ENCODE measurements at regions not wholly inside any gene's neighbourhood (a gene's known extent, or its start where the extent isn't known, plus 50 kb on each side); places are given as distances from the start of the nearest gene placed in this dataset.

DNA sequence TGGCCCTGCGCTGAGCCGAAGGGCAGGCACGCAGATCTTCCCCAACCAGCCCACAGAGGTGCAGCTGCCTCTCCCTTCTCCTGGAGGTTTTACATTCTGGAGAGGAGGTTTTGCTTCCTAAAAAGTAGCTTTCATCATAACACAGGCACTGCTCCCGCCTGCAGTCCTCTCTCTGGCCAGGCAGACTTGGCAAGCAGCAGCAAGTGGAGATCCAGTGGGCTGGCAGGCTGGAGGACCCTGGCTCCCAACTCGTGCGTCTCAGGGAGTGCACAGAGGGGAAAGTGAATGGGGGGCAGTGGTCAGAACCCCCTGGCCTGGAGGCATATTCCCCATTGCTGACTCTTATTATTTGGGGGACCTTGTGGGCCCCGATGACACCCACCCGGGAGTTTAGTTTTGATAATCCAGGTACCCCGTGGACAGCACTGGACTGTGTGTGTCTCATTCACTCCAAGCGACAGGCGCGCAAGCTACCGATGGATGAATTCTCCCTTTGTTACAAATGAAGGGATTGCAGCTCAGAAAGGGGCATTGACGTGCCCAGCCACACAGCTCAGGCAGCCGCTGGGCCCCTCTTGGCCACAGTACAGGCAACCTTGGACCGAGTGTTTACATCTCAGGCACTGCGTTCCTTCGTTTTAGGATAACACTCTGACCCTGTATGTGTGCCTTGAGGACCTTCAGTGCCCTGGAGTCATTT is 1223.9 kb downstream of the BRD1 start:
- no peak for DNase-seq

DNA sequence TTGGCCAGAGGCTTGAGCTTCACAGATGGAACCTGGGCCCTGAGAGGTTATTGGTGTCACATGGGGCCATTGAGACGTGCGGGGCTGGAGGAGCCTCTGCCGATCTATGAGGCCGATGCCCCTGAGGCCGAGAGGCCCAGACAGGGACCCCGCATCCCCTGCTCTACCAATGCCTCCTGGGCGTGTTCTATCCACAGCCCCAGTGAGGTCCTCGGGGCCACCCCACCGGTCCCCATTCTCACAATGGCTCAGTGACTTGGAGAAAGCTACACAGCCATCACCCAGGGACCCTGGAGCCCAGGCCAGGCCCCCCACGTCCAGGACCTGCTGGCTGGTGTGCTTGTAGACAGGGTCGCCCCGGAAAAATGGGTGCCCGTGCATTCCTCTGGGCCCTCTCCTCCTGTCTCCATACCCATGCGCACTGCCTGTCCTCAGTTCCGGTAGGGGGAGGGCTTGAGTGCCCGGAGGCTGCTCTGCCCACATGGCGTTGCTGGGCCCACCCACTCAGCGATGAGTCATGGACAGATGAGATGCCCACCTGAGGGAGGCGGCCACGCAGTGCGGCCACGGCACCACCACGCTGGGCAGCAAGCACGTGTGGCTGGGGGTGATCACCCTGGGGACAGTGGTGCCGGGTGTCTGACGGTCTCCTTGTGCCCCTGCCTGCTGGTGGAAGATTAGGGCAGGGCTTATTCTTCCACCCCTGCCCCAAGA is 1224.7 kb downstream of the BRD1 start:
- DNase-seq = no peak

DNA sequence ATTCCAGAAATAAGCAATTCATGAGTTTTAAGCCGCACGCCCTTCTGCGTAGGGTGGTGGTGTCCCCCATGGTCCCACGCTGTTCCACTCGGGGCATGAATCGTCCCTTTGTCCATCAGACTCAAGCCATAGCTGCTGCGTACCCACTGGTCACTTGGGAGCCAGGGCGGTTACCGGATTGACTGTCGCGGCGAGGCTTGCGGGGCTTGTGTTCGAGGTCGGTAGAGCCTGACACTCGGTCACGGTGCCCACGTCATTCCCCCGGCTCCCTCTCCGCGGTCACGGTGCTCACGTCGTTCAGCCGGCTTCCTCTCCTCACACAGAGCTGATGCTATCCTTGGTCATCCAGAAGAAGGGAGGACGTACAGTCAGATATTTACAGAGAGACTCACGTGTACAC is 1227.0 kb downstream of the BRD1 start:
- DNase-seq = no peak

DNA sequence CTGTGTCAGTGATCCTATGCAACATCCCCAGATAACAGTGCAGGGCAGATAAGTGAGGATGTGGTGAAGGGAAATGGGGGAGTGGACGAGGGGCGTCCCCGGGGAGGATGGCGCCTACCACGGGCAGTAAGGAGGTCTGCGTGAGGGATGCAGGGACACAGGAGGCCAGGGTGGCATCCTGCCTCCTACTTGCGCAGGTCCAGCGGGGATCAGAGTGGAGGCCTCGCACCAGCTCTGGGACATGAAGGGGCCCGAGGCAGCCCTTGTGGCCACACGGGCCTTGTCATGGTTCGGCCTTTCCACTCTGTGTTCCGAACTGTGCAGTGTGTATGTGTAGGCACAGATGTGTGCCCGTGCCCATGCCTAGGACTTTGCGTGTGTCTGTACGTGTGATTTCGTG is 1227.5 kb downstream of the BRD1 start:
- DNase-seq = no peak

DNA sequence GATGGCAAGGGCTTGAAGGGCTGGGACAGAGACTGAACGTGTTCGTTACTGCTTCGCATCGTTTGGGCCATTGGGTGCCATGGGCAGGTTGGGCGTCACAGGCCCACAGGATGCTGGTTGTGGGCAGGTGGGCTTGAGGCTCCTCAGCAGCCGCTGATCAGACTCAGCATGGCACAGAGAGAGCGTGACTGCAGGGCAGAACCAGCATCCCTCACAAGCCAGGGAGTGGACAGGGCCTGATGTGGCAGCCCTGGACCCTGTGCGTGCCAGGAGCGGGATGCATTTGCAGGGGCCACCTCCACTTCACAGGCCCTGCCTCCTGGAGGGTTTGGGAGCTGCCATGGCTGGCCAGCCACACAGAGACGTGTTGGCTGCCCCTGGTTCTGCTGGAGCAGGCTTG is 1228.3 kb downstream of the BRD1 start:
- no peak for DNase-seq

DNA sequence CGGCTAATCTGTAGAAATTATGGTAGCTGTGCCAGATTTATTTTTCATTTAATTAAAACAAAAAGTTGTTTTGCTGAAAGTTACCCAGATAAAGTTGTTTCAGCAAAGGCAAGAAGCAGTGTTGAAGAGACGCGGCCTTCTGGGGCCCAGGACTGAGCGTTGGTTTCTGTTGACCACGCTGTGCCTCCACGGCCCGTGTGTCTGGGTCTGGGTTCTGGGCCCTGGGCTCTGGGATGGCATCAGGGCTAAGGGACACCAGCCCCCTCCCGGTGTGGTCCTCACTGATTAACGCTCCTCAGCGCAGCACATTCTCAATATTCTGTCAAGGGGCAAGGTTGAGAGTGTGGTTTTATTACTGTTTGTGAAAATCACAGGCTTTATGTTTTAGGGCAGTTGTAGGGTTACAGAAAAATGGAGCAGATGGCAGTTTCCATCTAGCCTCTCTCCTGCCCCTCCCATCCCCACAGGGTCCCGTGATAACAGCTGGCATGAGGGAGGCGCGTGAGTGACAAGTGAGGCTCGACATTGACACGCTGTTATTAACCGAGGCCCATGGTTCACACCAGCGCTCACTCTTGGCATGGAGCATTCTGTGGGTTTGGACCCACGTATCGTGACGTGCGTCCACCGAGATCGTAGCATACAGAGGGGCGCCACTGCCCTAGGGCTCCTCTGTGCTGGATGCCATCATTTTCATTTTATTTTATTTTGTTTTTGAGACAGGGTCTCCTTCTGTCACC is 1231.4 kb downstream of the BRD1 start:
- DNase-seq = no peak

DNA sequence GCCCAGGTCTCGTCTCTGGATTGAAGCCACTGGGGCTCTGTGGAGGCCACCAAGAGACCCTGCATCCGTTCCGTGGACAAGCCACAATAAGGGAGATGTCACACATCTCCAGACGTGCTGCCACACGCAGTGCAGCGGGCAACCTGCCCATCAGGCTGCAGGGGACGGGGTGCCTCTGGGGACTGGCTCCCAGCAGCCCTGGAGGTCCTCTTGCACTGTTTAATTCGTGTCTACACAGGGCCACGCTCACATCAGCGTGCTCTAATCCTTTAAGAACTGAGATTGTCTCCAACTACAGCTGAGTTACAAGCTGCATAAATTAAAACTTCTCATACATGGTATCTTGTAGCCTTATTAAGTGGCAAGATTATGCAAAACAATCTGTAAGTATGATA is 1232.2 kb downstream of the BRD1 start:
- no peak for DNase-seq

DNA sequence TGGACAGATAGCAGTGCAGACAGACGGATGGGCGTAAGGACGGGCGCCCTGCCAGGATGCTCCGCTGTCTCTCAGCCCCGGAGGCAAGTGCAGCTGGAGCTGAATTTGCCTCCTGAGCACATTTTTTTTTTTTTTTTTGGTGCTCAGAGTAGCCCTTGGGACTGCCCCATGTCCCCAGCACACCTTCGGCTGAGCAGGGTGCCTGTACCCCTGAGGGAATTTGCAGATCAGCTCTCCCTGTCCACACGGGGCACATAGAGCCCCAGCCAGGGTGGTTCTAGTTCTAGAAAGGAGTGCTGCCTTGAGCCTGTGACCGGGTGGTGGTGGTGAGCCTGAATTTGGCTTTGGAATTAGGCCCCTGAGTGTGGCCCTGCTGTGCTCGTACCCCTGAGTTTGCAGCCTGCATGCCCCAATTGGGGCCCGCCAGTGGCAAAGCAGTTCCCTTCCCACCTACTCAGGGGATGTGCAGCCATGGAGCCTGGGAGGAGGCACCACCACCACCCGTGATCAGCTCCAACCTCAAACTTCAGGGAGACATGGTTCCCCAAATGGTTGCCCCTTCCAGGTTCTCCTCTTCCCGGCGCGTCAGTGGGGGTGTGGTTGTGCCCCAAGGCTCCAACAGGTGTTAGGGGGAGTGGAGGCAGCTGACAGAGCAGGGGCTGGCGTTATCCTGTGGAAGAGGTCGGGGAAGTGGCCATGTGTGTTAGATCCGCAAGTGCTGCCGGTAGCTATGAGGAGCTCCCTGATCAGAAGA is 1232.7 kb downstream of the BRD1 start:
- DNase-seq = no peak

DNA sequence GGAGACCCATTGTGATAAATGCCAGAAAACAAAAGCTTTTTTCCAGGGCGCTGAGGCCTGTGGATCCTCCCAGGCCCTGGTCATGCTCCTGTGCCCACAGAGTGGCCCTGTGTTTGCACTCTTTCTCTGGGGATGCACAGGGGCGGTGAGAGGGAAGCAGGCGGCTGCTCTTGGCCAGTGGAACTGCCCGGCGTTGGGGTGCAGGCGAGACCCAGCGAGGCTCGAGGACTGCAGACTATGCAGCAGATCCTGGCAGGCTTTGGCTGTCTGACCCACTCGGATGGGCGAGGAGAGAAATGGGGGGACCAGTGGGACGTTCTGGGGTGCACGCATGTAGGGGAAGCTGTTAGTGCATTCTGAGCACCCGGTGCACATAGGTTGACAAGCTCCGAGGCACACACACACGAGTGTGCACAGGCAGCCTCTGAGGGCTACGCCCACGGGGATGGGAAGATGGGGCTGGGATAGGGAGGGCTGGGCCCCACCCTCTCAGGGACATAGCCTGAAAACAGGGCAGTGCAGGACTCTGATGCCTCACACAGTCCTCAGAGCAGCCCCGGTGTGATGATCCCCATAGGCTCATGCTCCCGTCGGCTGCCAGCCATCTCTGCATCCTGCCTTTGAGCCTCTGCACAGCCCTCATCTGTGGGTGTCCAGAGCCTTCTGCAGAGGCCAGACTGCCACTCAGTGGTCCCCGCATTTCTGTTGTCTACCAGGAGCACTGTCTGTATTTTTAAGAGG is 1233.5 kb downstream of the BRD1 start:
- DNase-seq = no peak

DNA sequence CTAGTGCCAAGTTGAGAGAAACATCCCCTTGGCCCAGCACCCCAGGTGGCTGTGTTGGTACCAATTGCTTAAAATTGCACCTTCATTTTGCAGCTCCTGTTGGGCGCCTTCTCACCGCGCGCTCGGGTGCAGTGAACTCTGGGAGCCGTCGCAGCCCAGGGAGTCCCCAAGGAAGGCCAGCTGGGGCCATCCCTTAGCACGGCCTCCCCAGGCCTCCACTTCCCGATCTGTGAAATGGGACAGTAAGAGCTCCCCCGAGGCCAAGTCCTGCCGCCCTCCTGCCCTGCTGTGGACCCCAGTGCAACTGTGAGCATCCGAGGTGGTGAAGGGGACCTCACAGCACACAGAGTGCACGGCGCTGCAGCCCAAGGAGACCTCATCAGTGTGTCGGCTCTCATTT is 1234.1 kb downstream of the BRD1 start:
- no peak for DNase-seq

DNA sequence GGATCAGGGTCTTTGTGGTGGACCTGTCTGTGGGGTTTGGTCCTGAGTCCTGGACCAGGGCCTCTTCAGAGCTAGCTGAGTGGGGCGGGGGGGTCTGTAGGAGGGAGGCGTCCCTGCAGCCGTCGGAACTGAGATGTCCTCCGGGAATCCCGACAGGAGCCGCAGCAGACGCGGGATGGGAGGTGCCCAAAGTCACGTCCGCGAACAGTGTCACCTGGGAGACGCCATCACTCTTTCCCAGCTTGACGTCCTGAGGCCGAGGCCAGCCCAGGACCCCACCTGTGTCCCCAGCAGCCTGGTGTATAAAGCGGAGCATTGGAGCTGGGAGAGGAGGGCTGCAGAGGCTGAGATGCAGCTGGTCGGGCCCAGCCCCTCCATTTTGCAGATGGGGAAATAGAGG is 1234.7 kb downstream of the BRD1 start:
- no peak for DNase-seq

DNA sequence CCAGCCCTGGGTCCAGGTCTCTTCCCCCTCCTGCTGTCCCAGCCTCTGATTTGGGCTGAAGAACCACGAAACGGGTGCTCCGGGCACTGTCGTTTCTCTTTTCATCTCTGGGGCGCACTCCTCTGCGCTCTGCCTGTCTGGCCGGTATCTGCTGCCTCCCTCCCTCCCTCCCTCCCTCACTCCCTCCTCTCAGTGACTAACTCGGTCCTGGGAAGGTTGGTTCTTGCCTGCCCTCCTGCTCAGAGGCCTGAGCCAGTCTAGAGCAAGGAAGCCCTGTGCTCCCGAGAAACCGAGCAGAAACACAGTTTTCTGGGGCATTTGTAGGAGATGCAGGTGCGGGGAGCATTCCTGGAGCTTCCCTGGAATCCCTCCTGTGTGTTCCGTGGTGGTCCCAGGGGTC is 1235.2 kb downstream of the BRD1 start:
- DNase-seq = no peak

DNA sequence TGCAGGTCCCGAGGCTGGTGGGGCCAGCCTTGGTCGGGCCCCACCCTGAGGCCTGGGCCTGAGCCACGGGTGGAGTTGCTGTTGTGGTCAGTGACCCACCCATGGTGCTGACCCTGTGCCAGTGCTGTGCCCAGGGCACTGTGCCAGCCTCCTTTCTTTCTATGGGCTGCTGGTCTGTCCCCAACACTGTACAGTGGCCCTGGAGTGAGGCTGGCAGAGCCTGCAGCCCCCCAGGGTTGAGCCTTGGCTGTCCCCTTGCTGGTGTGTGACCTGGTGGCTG is 1235.7 kb downstream of the BRD1 start:
- no peak for DNase-seq

DNA sequence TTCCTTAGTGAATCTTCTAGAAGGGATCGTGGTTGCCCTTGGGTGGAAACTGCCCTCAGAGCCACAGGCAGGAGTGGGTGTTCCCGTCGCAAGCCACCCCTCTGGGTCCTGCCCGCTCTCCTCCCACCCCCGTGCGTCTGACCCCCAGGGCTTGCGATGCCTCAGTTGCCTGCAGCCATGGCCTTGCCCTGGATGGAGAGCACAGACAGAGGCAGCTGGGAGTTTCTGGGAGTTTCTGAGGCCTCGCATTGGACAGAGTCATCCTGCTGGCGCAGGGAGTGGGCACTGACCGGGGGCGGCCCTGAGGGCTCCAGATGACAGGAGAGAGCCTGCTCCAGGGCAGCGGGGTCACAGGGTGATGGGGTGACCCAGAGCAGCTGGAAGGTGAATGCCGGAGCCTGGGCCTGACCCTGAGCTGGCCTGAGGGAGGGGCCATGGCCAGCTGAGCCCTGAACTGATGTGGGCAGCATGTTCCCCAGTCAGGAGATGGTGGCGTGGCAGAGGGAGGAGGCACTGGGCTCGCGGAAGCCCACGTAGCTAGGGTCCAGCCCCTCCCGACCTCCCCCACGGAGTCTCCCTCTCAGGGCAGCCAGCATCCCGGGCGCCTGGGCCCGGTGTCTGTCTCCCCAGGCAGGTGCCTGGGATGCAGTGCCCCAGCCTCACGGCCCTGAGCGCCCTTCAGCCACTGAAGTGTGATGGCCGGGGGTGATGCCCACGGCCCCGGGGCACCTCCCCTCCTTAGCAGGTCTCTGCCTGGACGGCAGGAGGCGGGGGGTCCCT is 1236.2 kb downstream of the BRD1 start:
- DNase-seq = no peak

DNA sequence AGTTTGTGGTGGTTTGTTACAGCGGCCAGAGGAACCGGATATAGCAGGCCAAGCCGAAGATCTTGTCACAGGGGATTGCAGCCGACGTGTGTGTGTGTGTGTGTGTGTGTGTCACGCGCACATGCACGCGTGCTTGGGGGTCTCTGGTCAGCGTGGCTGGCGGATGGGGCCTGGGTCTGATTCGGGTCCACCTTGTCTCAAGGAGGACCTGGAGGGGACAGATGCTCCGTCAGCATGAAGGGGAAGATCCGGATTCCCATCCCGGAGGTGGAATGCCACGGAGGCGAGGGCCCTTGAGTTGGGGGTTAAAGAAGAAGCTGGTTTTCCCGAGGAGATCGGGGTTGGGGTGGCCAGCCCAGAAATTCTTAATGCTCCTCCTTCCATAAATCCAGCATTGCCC is 1237.8 kb downstream of the BRD1 start:
- no peak for DNase-seq

DNA sequence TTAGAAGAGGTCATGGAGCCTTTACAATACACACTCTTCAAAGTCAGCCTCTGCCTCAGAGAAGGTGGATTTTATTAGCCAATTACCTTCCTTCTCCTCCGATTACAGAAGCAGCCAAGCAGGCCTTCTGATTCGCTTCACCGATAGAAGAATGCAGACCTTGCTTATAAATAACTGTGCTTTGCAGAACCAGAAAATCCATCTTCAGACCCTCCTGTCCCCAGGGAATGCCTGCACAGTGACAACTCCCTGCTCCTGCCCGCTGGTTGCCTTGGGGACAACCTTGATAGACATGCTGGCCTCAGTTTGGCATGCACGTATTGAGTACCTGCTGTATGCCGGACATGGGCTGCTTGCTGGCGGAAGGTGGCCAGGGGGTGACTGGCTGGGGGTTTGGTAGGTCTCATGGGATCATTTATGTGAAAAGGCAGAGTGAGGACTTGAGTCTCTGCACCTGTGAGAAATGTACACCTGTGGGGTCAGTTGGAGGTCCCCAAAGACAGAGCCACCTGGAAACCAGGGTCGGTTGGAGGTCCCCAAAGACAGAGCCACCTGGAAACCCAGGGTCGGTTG is 1238.7 kb downstream of the BRD1 start:
- DNase-seq = no peak

DNA sequence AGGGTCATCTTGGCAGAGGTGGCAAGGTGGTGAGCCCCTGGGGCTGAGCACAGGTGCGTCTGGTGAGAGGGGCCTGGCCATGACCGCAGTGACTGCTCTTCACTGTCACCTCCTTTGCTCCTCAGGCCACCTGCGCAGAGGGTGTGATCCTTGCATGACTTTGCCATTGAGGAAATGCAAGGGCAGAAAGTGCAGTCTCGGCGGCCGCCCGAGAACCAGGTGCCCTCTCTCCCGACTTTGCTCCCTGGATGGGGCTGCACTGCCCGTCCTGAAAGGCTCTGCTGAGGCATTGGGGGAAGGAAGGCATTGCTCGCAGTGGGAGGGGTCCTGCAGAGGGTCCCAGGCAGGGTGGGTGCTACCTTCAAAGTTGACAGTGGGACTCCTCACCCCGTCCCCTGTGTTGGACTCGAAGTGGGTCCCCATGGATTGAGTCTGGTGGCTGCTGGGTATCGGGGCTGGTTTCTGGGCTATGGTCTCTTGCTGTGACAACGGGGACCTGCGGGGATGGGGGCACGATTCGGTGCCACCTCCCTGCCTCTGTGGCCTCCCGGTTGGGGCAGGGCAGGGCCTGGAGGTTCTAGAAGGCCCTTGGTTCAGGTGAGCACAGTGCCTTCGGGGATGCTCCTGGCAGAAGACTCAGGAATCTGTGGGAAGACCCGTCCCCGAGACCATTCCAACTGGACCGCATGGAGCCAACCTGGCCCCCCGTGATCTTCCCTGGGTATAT is 1239.4 kb downstream of the BRD1 start:
- DNase-seq = no peak

DNA sequence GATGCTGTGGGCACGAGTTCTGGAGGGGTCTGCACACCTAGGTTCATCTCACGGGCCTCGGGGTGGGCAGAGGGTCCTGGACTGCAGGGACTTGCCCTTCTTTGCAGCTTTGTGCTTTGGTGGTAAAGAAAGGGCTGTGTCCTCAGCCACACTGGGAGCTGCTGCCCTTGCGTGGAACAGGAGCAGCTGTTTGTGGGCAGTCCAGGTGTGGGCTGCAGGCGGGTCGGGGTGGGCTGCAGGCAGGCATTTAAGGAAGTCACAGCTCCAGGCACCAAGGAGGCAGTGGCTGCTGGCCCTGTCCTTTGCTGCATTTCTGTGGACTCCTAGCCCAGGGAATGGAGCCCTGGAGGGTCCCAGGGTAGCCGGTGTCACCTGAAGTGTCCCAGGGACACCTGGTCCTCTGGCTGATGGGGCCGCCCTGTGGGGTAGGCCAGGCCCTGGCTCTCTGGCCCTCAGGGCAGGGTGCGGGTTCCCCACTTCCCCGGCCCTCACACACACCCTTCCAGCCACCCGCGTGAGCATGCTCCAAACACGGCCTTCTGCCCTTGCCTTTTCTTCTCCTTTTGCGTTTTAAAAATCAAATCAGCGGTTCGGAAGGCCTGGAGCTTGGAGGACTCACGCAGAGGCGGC is 1240.3 kb downstream of the BRD1 start:
- DNase-seq = no peak

DNA sequence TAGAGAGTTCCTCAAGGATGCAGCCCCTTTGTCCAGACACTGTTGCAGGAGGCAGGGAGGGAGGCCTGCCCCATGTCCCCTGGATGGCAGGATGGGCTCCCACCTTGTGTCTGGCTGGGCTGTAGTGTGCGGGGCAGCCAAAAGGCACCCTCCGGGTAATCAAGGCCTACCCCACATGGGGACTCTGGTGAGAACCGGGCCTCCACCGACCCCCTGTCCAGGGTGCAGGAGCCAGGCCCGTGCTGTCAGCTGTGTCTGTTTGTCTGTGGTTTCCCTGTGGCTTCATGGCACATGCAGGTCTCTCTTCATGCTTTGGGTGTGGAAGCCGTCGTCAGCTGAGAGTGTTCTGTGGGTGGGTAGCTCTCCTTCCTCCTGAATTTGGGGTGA is 1240.9 kb downstream of the BRD1 start:
- DNase-seq = no peak

Data from CD4-positive, alpha-beta T cell treated with Interleukin-1 beta for 1 hour (primary cell).